PC-9 (cell line): ENCODE measurements at regions not wholly inside any gene's neighbourhood (a gene's known extent, or its start where the extent isn't known, plus 50 kb on each side); places are given as distances from the start of the nearest gene placed in this dataset.

Source experiments
- EZH2 ChIP-seq: fragments of 200-600 bp; sonication (generic); IDR thresholded peaks from 2 replicates; pipeline ENCODE4 v1.8.0; 2017; ENCODE audit warnings: antibody characterized with exemption, low read depth
- TF ChIP-seq, protein P1 (sequence below): fragments of 200-600 bp; sonication (generic); conservative IDR thresholded peaks from 2 replicates; pipeline ENCODE4 v1.6.1; 2017; ENCODE audit warnings: mixed run types, antibody characterized with exemption, mild to moderate bottlenecking, moderate library complexity

DNA sequence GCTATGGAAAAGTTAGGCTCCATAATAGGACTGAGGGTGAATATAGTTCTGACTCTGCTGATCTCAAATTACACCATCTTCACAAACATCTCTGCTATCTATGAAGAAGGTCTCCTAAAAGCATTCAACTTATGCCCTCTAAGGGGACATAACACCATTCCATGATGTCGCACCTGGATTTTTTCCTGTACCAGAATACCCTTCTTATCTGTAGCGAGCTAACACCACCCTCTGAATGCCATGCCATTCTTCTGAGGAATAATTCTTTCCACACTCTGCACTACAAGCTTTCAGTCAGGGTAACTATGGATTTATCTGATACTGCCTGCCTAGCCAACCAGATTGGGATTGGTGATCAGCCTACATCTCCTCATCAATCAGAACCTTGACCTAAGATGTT lies 203.8 kb downstream of the PTPRC start:
- TF ChIP-seq, protein P1, sequence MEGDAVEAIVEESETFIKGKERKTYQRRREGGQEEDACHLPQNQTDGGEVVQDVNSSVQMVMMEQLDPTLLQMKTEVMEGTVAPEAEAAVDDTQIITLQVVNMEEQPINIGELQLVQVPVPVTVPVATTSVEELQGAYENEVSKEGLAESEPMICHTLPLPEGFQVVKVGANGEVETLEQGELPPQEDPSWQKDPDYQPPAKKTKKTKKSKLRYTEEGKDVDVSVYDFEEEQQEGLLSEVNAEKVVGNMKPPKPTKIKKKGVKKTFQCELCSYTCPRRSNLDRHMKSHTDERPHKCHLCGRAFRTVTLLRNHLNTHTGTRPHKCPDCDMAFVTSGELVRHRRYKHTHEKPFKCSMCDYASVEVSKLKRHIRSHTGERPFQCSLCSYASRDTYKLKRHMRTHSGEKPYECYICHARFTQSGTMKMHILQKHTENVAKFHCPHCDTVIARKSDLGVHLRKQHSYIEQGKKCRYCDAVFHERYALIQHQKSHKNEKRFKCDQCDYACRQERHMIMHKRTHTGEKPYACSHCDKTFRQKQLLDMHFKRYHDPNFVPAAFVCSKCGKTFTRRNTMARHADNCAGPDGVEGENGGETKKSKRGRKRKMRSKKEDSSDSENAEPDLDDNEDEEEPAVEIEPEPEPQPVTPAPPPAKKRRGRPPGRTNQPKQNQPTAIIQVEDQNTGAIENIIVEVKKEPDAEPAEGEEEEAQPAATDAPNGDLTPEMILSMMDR, result no peak
- TF ChIP-seq EZH2, result no peak
